ENCODE measurements at regions not wholly inside any gene's neighbourhood (a gene's known extent, or its start where the extent isn't known, plus 50 kb on each side); places are given as distances from the start of the nearest gene placed in this dataset.

GRCh38 chr21:16072737-16073136 is 343.0 kb downstream of the USP25 start:
- Histone ChIP-seq H3K36me3 (ENCODE audit: low read depth) (no peaks in the 10 kb centered on the region), H3K4me1 (ENCODE audit: low read depth) (no peaks in the 10 kb centered on the region), H3K4me3 (no peak overlapping the region), H3K9me3 (no peaks in the 10 kb centered on the region)
- intact Hi-C loops (cut with DNase I, micrococcal nuclease): no loop called here
- DNase-seq (no peak), ATAC-seq (no peak)
- no peak for TF ChIP-seq CTCF (IDR thresholded peaks at IDR 0.05)

- Histone ChIP-seq H3K4me3 (no peak overlapping the region), H3K36me3 (ENCODE audit: low read depth) (no peaks in the 10 kb centered on the region), H3K4me1 (ENCODE audit: low read depth) (no peaks in the 10 kb centered on the region), H3K9me3 (no peaks in the 10 kb centered on the region)
- DNase-seq: no peak
- intact Hi-C loops (cut with DNase I, micrococcal nuclease): no loop called here
- TF ChIP-seq CTCF (IDR thresholded peaks at IDR 0.05): no peak
- ATAC-seq: no peak
Measured at GRCh38 chr21:16073586-16073985, 343.8 kb downstream of the USP25 start.

GRCh38 chr21:16074950-16075489 is 345.2 kb downstream of the USP25 start:
- Histone ChIP-seq H3K9me3 (no peaks in the 10 kb centered on the region), H3K4me1 (ENCODE audit: low read depth) (no peaks in the 10 kb centered on the region), H3K36me3 (ENCODE audit: low read depth) (no peaks in the 10 kb centered on the region), H3K4me3 (no peak overlapping the region)
- DNase-seq (no peak), ATAC-seq (no peak)
- intact Hi-C loops (cut with DNase I, micrococcal nuclease): no loop called here
- no peak for TF ChIP-seq CTCF (IDR thresholded peaks at IDR 0.05)

GRCh38 chr21:16075649-16076282 is 346.0 kb downstream of the USP25 start:
- no peaks in the 10 kb centered on the region for H3K36me3 ChIP-seq (ENCODE audit: low read depth)
- no peaks in the 10 kb centered on the region for H3K9me3 ChIP-seq
- ATAC-seq: no peak
- TF ChIP-seq CTCF (IDR thresholded peaks at IDR 0.05): no peak
- intact Hi-C loops (cut with DNase I, micrococcal nuclease): no loop called here
- no peaks in the 10 kb centered on the region for H3K4me1 ChIP-seq (ENCODE audit: low read depth)
- H3K4me3 ChIP-seq: no peak overlapping the region
- no peak for DNase-seq

GRCh38 chr21:16076465-16076864 is 346.7 kb downstream of the USP25 start:
- Histone ChIP-seq H3K4me1 (ENCODE audit: low read depth) (no peaks in the 10 kb centered on the region), H3K4me3 (no peak overlapping the region), H3K9me3 (no peaks in the 10 kb centered on the region), H3K36me3 (ENCODE audit: low read depth) (no peaks in the 10 kb centered on the region)
- DNase-seq (no peak), ATAC-seq (no peak)
- TF ChIP-seq CTCF (IDR thresholded peaks at IDR 0.05): no peak
- intact Hi-C loops (cut with DNase I, micrococcal nuclease): no loop called here

- TF ChIP-seq CTCF (IDR thresholded peaks at IDR 0.05): no peak
- Histone ChIP-seq H3K36me3 (ENCODE audit: low read depth) (no peaks in the 10 kb centered on the region), H3K9me3 (no peaks in the 10 kb centered on the region), H3K4me3 (no peak overlapping the region), H3K4me1 (ENCODE audit: low read depth) (no peaks in the 10 kb centered on the region)
- DNase-seq (no peak), ATAC-seq (no peak)
- intact Hi-C loops (cut with DNase I, micrococcal nuclease): no loop called here
Measured at GRCh38 chr21:16078382-16078781, 348.6 kb downstream of the USP25 start.

Measured in mucosa of descending colon (tissue), 3 donors.